GM19238 (cell line): ENCODE measurements at regions not wholly inside any gene's neighbourhood (a gene's known extent, or its start where the extent isn't known, plus 50 kb on each side); places are given as distances from the start of the nearest gene placed in this dataset.

Source experiments
- DNase-seq: peaks from one replicate; pipeline ENCODE4 v3.0.0; 2011; ENCODE audit warnings: low spot score; ENCODE audit not compliant: insufficient read length

- no peak for DNase-seq
These were observed 334.8 kb upstream of the OBI1 start for GRCh38 chr13:78993792-78994191.

- DNase-seq: no peak
These were observed 323.0 kb upstream of the OBI1 start for GRCh38 chr13:78981913-78982312.

GRCh38 chr13:78979349-78979748 lies 320.4 kb upstream of the OBI1 start:
- no peak for DNase-seq

GRCh38 chr13:78978381-78978998 lies 319.5 kb upstream of the OBI1 start:
- no peak for DNase-seq

- DNase-seq: no peak
These were observed 318.4 kb upstream of the OBI1 start for GRCh38 chr13:78977311-78977710.

- DNase-seq: no peak
These were observed 317.7 kb upstream of the OBI1 start for GRCh38 chr13:78976696-78977095.

- DNase-seq: no peak
These were observed 313.6 kb upstream of the OBI1 start for GRCh38 chr13:78972561-78972960.

- no peak for DNase-seq
These were observed 312.5 kb upstream of the OBI1 start for GRCh38 chr13:78971355-78972025.

GRCh38 chr13:78960881-78961280 lies 301.9 kb upstream of the OBI1 start:
- no peak for DNase-seq

- DNase-seq: no peak
These were observed 299.1 kb upstream of the OBI1 start for GRCh38 chr13:78958006-78958405.

GRCh38 chr13:78940455-78941130 lies 281.6 kb upstream of the OBI1 start:
- no peak for DNase-seq

- no peak for DNase-seq
These were observed 275.4 kb upstream of the OBI1 start for GRCh38 chr13:78934336-78934735.

GRCh38 chr13:78915015-78915414 lies 256.1 kb upstream of the OBI1 start:
- no peak for DNase-seq

GRCh38 chr13:78913656-78914055 lies 254.7 kb upstream of the OBI1 start:
- DNase-seq: no peak

- DNase-seq: no peak
These were observed 251.2 kb upstream of the OBI1 start for GRCh38 chr13:78910147-78910546.

GRCh38 chr13:78909276-78909675 lies 250.3 kb upstream of the OBI1 start:
- no peak for DNase-seq

- no peak for DNase-seq
These were observed 248.1 kb upstream of the OBI1 start for GRCh38 chr13:78907006-78907405.

- DNase-seq: no peak
These were observed 238.2 kb upstream of the OBI1 start for GRCh38 chr13:78897200-78897599.

- DNase-seq: no peak
These were observed 225.6 kb upstream of the OBI1 start for GRCh38 chr13:78884571-78884970.

GRCh38 chr13:78881751-78882150 lies 222.8 kb upstream of the OBI1 start:
- DNase-seq: no peak

GRCh38 chr13:78881054-78881453 lies 222.1 kb upstream of the OBI1 start:
- DNase-seq: no peak

- DNase-seq: no peak
These were observed 218.1 kb upstream of the OBI1 start for GRCh38 chr13:78876915-78877549.
